Uterus (tissue), 2 donors: ENCODE measurements at regions not wholly inside any gene's neighbourhood (a gene's known extent, or its start where the extent isn't known, plus 50 kb on each side); places are given as distances from the start of the nearest gene placed in this dataset.

Source experiments
- POLR2A ChIP-seq, 2 donors: fragments of 450-650 bp; IDR thresholded peaks; one replicate each; pipeline ENCODE4 v1.6.1; 2016; ENCODE audit warnings: antibody characterized with exemption in 2 of 2, mild to moderate bottlenecking in 1 of 2, moderate library complexity in 1 of 2
- TF ChIP-seq, protein P1 (sequence below), 4 experiments: fragments of 200-600 bp in 2 of 4; fragments of 450-650 bp in 2 of 4; sonication (generic) in 2 of 4; IDR thresholded peaks; one replicate each; pipeline ENCODE4 v1.5.1; 2016 to 2019; ENCODE audit warnings: antibody characterized with exemption in 4 of 4, mild to moderate bottlenecking in 2 of 4, moderate library complexity in 1 of 4

- TF ChIP-seq, protein P1, sequence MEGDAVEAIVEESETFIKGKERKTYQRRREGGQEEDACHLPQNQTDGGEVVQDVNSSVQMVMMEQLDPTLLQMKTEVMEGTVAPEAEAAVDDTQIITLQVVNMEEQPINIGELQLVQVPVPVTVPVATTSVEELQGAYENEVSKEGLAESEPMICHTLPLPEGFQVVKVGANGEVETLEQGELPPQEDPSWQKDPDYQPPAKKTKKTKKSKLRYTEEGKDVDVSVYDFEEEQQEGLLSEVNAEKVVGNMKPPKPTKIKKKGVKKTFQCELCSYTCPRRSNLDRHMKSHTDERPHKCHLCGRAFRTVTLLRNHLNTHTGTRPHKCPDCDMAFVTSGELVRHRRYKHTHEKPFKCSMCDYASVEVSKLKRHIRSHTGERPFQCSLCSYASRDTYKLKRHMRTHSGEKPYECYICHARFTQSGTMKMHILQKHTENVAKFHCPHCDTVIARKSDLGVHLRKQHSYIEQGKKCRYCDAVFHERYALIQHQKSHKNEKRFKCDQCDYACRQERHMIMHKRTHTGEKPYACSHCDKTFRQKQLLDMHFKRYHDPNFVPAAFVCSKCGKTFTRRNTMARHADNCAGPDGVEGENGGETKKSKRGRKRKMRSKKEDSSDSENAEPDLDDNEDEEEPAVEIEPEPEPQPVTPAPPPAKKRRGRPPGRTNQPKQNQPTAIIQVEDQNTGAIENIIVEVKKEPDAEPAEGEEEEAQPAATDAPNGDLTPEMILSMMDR (IDR thresholded peaks at IDR 0.05) = no peak
- TF ChIP-seq POLR2A (IDR thresholded peaks at IDR 0.05) = no peak
These were observed 66.3 kb downstream of the GLUL start for GRCh38 chr1:182325339-182325738.
